ENCODE measurements at regions not wholly inside any gene's neighbourhood (a gene's known extent, or its start where the extent isn't known, plus 50 kb on each side); places are given as distances from the start of the nearest gene placed in this dataset.

GRCh38 chr7:132635127-132635526 lies 58.9 kb upstream of the PLXNA4 start:
- H3K27ac ChIP-seq (ENCODE audit: low read depth, low read length), result no peak overlapping the region
- no peak for TF ChIP-seq CTCF (IDR thresholded peaks at IDR 0.05; ENCODE audit: low read depth, low read length)
- no peak for DNase-seq (ENCODE audit: low read depth, low spot score)
- CTCF ChIA-PET, result interaction anchor here (0.7 kb wide), 1 partner anchor 151 kb away, joined by 4 read pairs; no protein-coding TSS in a partner anchor
- H3K9me3 ChIP-seq (ENCODE audit: control insufficient read depth, insufficient read depth, low read length), result no peaks in the 10 kb centered on the region
- no peaks in the 10 kb centered on the region for H3K27me3 ChIP-seq (ENCODE audit: control insufficient read depth, insufficient read depth, low read length)
- no peak overlapping the region for H3K4me3 ChIP-seq (ENCODE audit: low read depth, low read length)
- POLR2A ChIA-PET, result no interaction called here

GRCh38 chr7:132630834-132631233 lies 54.6 kb upstream of the PLXNA4 start:
- Histone ChIP-seq H3K9me3 (ENCODE audit: control insufficient read depth, insufficient read depth, low read length) (no peaks in the 10 kb centered on the region), H3K27me3 (ENCODE audit: control insufficient read depth, insufficient read depth, low read length) (no peaks in the 10 kb centered on the region), H3K4me3 (ENCODE audit: low read depth, low read length) (no peak overlapping the region), H3K27ac (ENCODE audit: low read depth, low read length) (no peak overlapping the region)
- no peak for DNase-seq (ENCODE audit: low read depth, low spot score)
- ChIA-PET CTCF (no interaction called here), POLR2A (no interaction called here)
- no peak for TF ChIP-seq CTCF (IDR thresholded peaks at IDR 0.05; ENCODE audit: low read depth, low read length)

Measured in AG04450 (cell line).